GM08714 (cell line): ENCODE measurements at regions not wholly inside any gene's neighbourhood (a gene's known extent, or its start where the extent isn't known, plus 50 kb on each side); places are given as distances from the start of the nearest gene placed in this dataset.
"Not testable (repeated sequence)": the region's sequence is repeated elsewhere in the genome, so short reads cannot be mapped to it uniquely, and the experiment has no call there.

ENCODE experiments used
- H3K4me3 ChIP-seq: fragments of 200-500 bp; sonication (Bioruptor generic); 2 replicates; pipeline ENCODE4 v1.5.1; 2014; ENCODE audit warnings: mild to moderate bottlenecking, low read length, inconsistent platforms
- ZNF274 ChIP-seq: IDR thresholded peaks from 2 replicates; pipeline ENCODE4 v1.6.1; 2012; ENCODE audit warnings: mild to moderate bottlenecking, low read depth, low read length

- no peak overlapping the region for H3K4me3 ChIP-seq
- no peak for TF ChIP-seq ZNF274
These were observed 224.8 kb downstream of the TFAP2A start for GRCh38 chr6:10190042-10190441.

GRCh38 chr6:10184371-10185227 is 230.3 kb downstream of the TFAP2A start:
- no peak overlapping the region for H3K4me3 ChIP-seq
- no peak for TF ChIP-seq ZNF274

GRCh38 chr6:10180138-10181074 is 234.5 kb downstream of the TFAP2A start:
- no peak overlapping the region for H3K4me3 ChIP-seq
- TF ChIP-seq ZNF274: no peak

- H3K4me3 ChIP-seq: no peak overlapping the region
- TF ChIP-seq ZNF274: no peak
These were observed 237.2 kb downstream of the TFAP2A start for GRCh38 chr6:10177704-10178103.

GRCh38 chr6:10175362-10175761 is 239.5 kb downstream of the TFAP2A start:
- TF ChIP-seq ZNF274: no peak

GRCh38 chr6:10174761-10175160 is 240.1 kb downstream of the TFAP2A start:
- H3K4me3 ChIP-seq: no peak overlapping the region

More at GRCh38 chr6:10175362-10175761, 239.5 kb downstream of the TFAP2A start:
- no peak overlapping the region for H3K4me3 ChIP-seq

GRCh38 chr6:10174056-10174455 is 240.8 kb downstream of the TFAP2A start:
- H3K4me3 ChIP-seq: no peak overlapping the region
- no peak for TF ChIP-seq ZNF274

More at GRCh38 chr6:10174761-10175160, 240.1 kb downstream of the TFAP2A start:
- no peak for TF ChIP-seq ZNF274

GRCh38 chr6:10171706-10172105 is 243.2 kb downstream of the TFAP2A start:
- H3K4me3 ChIP-seq: not testable (repeated sequence)

- no peak overlapping the region for H3K4me3 ChIP-seq
- no peak for TF ChIP-seq ZNF274
These were observed 244.1 kb downstream of the TFAP2A start for GRCh38 chr6:10170816-10171215.

- no peak overlapping the region for H3K4me3 ChIP-seq
- no peak for TF ChIP-seq ZNF274
These were observed 248.8 kb downstream of the TFAP2A start for GRCh38 chr6:10166031-10166430.

- H3K4me3 ChIP-seq: no peak overlapping the region
- no peak for TF ChIP-seq ZNF274
These were observed 251.5 kb downstream of the TFAP2A start for GRCh38 chr6:10163203-10163962.

GRCh38 chr6:10156875-10157274 is 258.0 kb downstream of the TFAP2A start:
- H3K4me3 ChIP-seq: no peak overlapping the region
- no peak for TF ChIP-seq ZNF274

- TF ChIP-seq ZNF274: no peak
- no peak overlapping the region for H3K4me3 ChIP-seq
These were observed 260.6 kb downstream of the TFAP2A start for GRCh38 chr6:10154251-10154650.
